GM18502 (cell line): ENCODE measurements at regions not wholly inside any gene's neighbourhood (a gene's known extent, or its start where the extent isn't known, plus 50 kb on each side); places are given as distances from the start of the nearest gene placed in this dataset.

Source experiments
- ATAC-seq: cut with Tn5 transposase; IDR thresholded peaks from one replicate; pipeline ENCODE4 v1.9.1; 2021; ENCODE audit warnings: mild to moderate bottlenecking; ENCODE audit not compliant: unreplicated experiment, poor library complexity

- ATAC-seq, result no peak
Measured at GRCh38 chr2:144834998-144835633, 315.2 kb upstream of the ZEB2 start.

GRCh38 chr2:144834363-144834762, 314.4 kb upstream of the ZEB2 start:
- ATAC-seq, result no peak

- ATAC-seq, result no peak
Measured at GRCh38 chr2:144833075-144833637, 313.2 kb upstream of the ZEB2 start.

- no peak for ATAC-seq
Measured at GRCh38 chr2:144832048-144832447, 312.1 kb upstream of the ZEB2 start.

GRCh38 chr2:144830543-144830942, 310.6 kb upstream of the ZEB2 start:
- ATAC-seq, result no peak

GRCh38 chr2:144827404-144827803, 307.5 kb upstream of the ZEB2 start:
- no peak for ATAC-seq

GRCh38 chr2:144826105-144826504, 306.2 kb upstream of the ZEB2 start:
- no peak for ATAC-seq

GRCh38 chr2:144825331-144826020, 305.6 kb upstream of the ZEB2 start:
- no peak for ATAC-seq

GRCh38 chr2:144824306-144825080, 304.6 kb upstream of the ZEB2 start:
- ATAC-seq, result no peak

- no peak for ATAC-seq
Measured at GRCh38 chr2:144822966-144823365, 303.0 kb upstream of the ZEB2 start.

GRCh38 chr2:144812288-144812687, 292.4 kb upstream of the ZEB2 start:
- ATAC-seq, result no peak

- no peak for ATAC-seq
Measured at GRCh38 chr2:144801766-144802165, 281.8 kb upstream of the ZEB2 start.

GRCh38 chr2:144801325-144801724, 281.4 kb upstream of the ZEB2 start:
- ATAC-seq, result no peak

- no peak for ATAC-seq
Measured at GRCh38 chr2:144798989-144799388, 279.1 kb upstream of the ZEB2 start.

- no peak for ATAC-seq
Measured at GRCh38 chr2:144798034-144798433, 278.1 kb upstream of the ZEB2 start.

GRCh38 chr2:144796936-144797335, 277.0 kb upstream of the ZEB2 start:
- ATAC-seq, result no peak

- no peak for ATAC-seq
Measured at GRCh38 chr2:144796164-144796563, 276.2 kb upstream of the ZEB2 start.

GRCh38 chr2:144785253-144785652, 265.3 kb upstream of the ZEB2 start:
- ATAC-seq, result no peak

GRCh38 chr2:144780983-144781382, 261.1 kb upstream of the ZEB2 start:
- no peak for ATAC-seq

GRCh38 chr2:144776766-144777165, 256.8 kb upstream of the ZEB2 start:
- no peak for ATAC-seq

- no peak for ATAC-seq
Measured at GRCh38 chr2:144774809-144775208, 254.9 kb upstream of the ZEB2 start.
